Erythroblast (primary cell): ENCODE measurements at regions not wholly inside any gene's neighbourhood (a gene's known extent, or its start where the extent isn't known, plus 50 kb on each side); places are given as distances from the start of the nearest gene placed in this dataset.
A peak's percentile ranks its signal among the peaks of the same experiment; 100 is the strongest.

Experiments
- DNase-seq, 2 experiments: peaks; one replicate each; lab custom pipeline; 2025; lab: John Stamatoyannopoulos, UW
- GATA1 ChIP-seq: IDR thresholded peaks from 2 replicates; pipeline ENCODE4 v1.6.1; 2011; ENCODE audit warnings: low read depth, mild to moderate bottlenecking, control low read depth, low read length, moderate library complexity
- POLR2A ChIP-seq: IDR thresholded peaks from 2 replicates; pipeline ENCODE4 v1.6.1; 2011; ENCODE audit warnings: mild to moderate bottlenecking, low read length

GRCh38 chr12:23084236-23084995, 459.4 kb downstream of the ETNK1 start:
- no peak for TF ChIP-seq POLR2A
- TF ChIP-seq GATA1 = no peak
- DNase-seq = peak; percentile 2 to 8

GRCh38 chr12:23088594-23088993, 463.6 kb downstream of the ETNK1 start:
- DNase-seq = no peak
- TF ChIP-seq POLR2A (no peak), GATA1 (no peak)

- DNase-seq = no peak
- TF ChIP-seq POLR2A = no peak
- TF ChIP-seq GATA1 = no peak
Measured at GRCh38 chr12:23093488-23093887, 468.5 kb downstream of the ETNK1 start.

- DNase-seq = no peak
- TF ChIP-seq POLR2A = no peak
- TF ChIP-seq GATA1 = no peak
Measured at GRCh38 chr12:23096321-23096720, 471.4 kb downstream of the ETNK1 start.

GRCh38 chr12:23098110-23098509, 473.1 kb downstream of the ETNK1 start:
- no peak for TF ChIP-seq POLR2A
- TF ChIP-seq GATA1 = no peak
- no peak for DNase-seq

GRCh38 chr12:23098517-23098916, 473.5 kb downstream of the ETNK1 start:
- no peak for TF ChIP-seq POLR2A
- TF ChIP-seq GATA1 = no peak
- no peak for DNase-seq

- TF ChIP-seq POLR2A = no peak
- TF ChIP-seq GATA1 = no peak
- DNase-seq = no peak
Measured at GRCh38 chr12:23099104-23099503, 474.1 kb downstream of the ETNK1 start.

- TF ChIP-seq GATA1 (no peak), POLR2A (no peak)
- DNase-seq = no peak
Measured at GRCh38 chr12:23099604-23100003, 474.6 kb downstream of the ETNK1 start.

- TF ChIP-seq GATA1 (no peak), POLR2A (no peak)
- no peak for DNase-seq
Measured at GRCh38 chr12:23108957-23109356, 484.0 kb downstream of the ETNK1 start.

- DNase-seq = no peak
- TF ChIP-seq POLR2A (no peak), GATA1 (no peak)
Measured at GRCh38 chr12:23113781-23114180, 488.8 kb downstream of the ETNK1 start.

- no peak for DNase-seq
Measured at GRCh38 chr12:23115984-23116383, 491.0 kb downstream of the ETNK1 start.

GRCh38 chr12:23126794-23127193, 501.8 kb downstream of the ETNK1 start:
- TF ChIP-seq POLR2A (no peak), GATA1 (no peak)
- DNase-seq = no peak

More at GRCh38 chr12:23115984-23116383, 491.0 kb downstream of the ETNK1 start:
- TF ChIP-seq GATA1 = no peak
- TF ChIP-seq POLR2A = no peak

GRCh38 chr12:23127701-23128100, 502.7 kb downstream of the ETNK1 start:
- no peak for TF ChIP-seq GATA1
- no peak for TF ChIP-seq POLR2A

GRCh38 chr12:23128462-23128861, 503.5 kb downstream of the ETNK1 start:
- no peak for TF ChIP-seq POLR2A
- no peak for TF ChIP-seq GATA1
- DNase-seq = no peak

More at GRCh38 chr12:23127701-23128100, 502.7 kb downstream of the ETNK1 start:
- no peak for DNase-seq

GRCh38 chr12:23132357-23132756, 507.4 kb downstream of the ETNK1 start:
- no peak for TF ChIP-seq GATA1
- no peak for TF ChIP-seq POLR2A
- DNase-seq = no peak

GRCh38 chr12:23133471-23133870, 508.5 kb downstream of the ETNK1 start:
- TF ChIP-seq GATA1 (no peak), POLR2A (no peak)
- DNase-seq = no peak

GRCh38 chr12:23139026-23139425, 514.1 kb downstream of the ETNK1 start:
- DNase-seq = no peak
- TF ChIP-seq GATA1 (no peak), POLR2A (no peak)
